SK-N-SH treated with all-trans-retinoic acid at 6 μM for 48 hours (cell line): ENCODE measurements at regions not wholly inside any gene's neighbourhood (a gene's known extent, or its start where the extent isn't known, plus 50 kb on each side); places are given as distances from the start of the nearest gene placed in this dataset.

Source experiments
- ARNTL ChIP-seq: fragments of 450-650 bp; formaldehyde crosslinking; IDR thresholded peaks from 2 replicates; pipeline ENCODE4 v1.5.0; 2020; ENCODE audit warnings: low read depth, mild to moderate bottlenecking, moderate library complexity, borderline replicate concordance
- CREB5 ChIP-seq: fragments of 250-450 bp; sonication (Bioruptor Pico); IDR thresholded peaks from 2 replicates; pipeline ENCODE4 v1.5.1; 2020; ENCODE audit warnings: low read depth, mild to moderate bottlenecking, moderate library complexity
- GLIS3 ChIP-seq: fragments of 250-450 bp; sonication (Bioruptor Pico); IDR thresholded peaks from 2 replicates; pipeline ENCODE4 v1.5.0; 2020; ENCODE audit warnings: mild to moderate bottlenecking, moderate library complexity
- PATZ1 ChIP-seq: fragments of 250-450 bp; sonication (Bioruptor Pico); IDR thresholded peaks from 2 replicates; pipeline ENCODE4 v1.8.0; 2020; ENCODE audit warnings: mild to moderate bottlenecking, moderate library complexity, borderline replicate concordance
- ZFP3 ChIP-seq: fragments of 250-450 bp; sonication (Bioruptor Pico); IDR thresholded peaks from 2 replicates; pipeline ENCODE4 v1.5.0; 2020; ENCODE audit warnings: mild to moderate bottlenecking, moderate library complexity

- TF ChIP-seq GLIS3 (CRISPR knock-in tag) (no peak), ZFP3 (CRISPR knock-in tag) (no peak), CREB5 (CRISPR knock-in tag) (no peak), PATZ1 (no peak), ARNTL (no peak)
Observed at GRCh38 chr6:20331625-20332024, 70.1 kb upstream of the E2F3 start.
